ENCODE measurements at regions not wholly inside any gene's neighbourhood (a gene's known extent, or its start where the extent isn't known, plus 50 kb on each side); places are given as distances from the start of the nearest gene placed in this dataset.

- TF ChIP-seq ZNF274 (IDR thresholded peaks at IDR 0.05; ENCODE audit: low read depth, low read length) = no peak
- no peak for TF ChIP-seq YY1 (IDR thresholded peaks at IDR 0.05; ENCODE audit: insufficient read depth, insufficient read length)
Measured at GRCh38 chr15:35141743-35142471, 56.8 kb upstream of the NANOGP8 start.
